ENCODE measurements at regions not wholly inside any gene's neighbourhood (a gene's known extent, or its start where the extent isn't known, plus 50 kb on each side); places are given as distances from the start of the nearest gene placed in this dataset.

- Mint-ChIP-seq H3K9me3 (peaks cover 0 to 5% (median 0%) of the 10 kb centered on the region in 7 donors), H3K27ac (peak overlapping the region in 1 of 6 donors; percentile 16), H3K4me1 (no peaks in the 10 kb centered on the region), H3K4me3 (no peak overlapping the region), H3K27me3 (peaks cover 0 to 4% (median 0%) of the 10 kb centered on the region in 3 donors), H3K36me3 (no peaks in the 10 kb centered on the region)
- DNase-seq (no peak), ATAC-seq (ENCODE audit: low read depth in 2 of 2) (no peak)
These were observed 52.8 kb upstream of the MEIS1 start for GRCh38 chr2:66382091-66382490.

GRCh38 chr2:66379473-66379872 is 55.5 kb upstream of the MEIS1 start:
- no peak for ATAC-seq (ENCODE audit: low read depth in 2 of 2)
- Mint-ChIP-seq H3K27me3 (peaks cover 0 to 5% (median 5%) of the 10 kb centered on the region in 3 donors), H3K4me1 (no peaks in the 10 kb centered on the region), H3K27ac (no peak overlapping the region), H3K36me3 (no peaks in the 10 kb centered on the region), H3K9me3 (peaks cover 0 to 5% (median 0%) of the 10 kb centered on the region in 7 donors), H3K4me3 (no peak overlapping the region)
- DNase-seq = no peak

GRCh38 chr2:66377832-66378231 is 57.1 kb upstream of the MEIS1 start:
- no peak for DNase-seq
- H3K27me3 Mint-ChIP-seq = peaks cover 5 to 6% (median 5%) of the 10 kb centered on the region in 3 donors
- no peak overlapping the region for H3K27ac Mint-ChIP-seq
- H3K36me3 Mint-ChIP-seq = no peaks in the 10 kb centered on the region
- H3K9me3 Mint-ChIP-seq = peaks cover 0 to 5% (median 0%) of the 10 kb centered on the region in 7 donors
- H3K4me3 Mint-ChIP-seq = no peak overlapping the region
- no peak for ATAC-seq (ENCODE audit: low read depth in 2 of 2)
- H3K4me1 Mint-ChIP-seq = no peaks in the 10 kb centered on the region

GRCh38 chr2:66370824-66371223 is 64.1 kb upstream of the MEIS1 start:
- H3K4me1 Mint-ChIP-seq = no peaks in the 10 kb centered on the region
- peaks cover 4 to 10% (median 6%) of the 10 kb centered on the region in 3 donors for H3K27me3 Mint-ChIP-seq
- peaks cover 0 to 5% (median 0%) of the 10 kb centered on the region in 7 donors for H3K9me3 Mint-ChIP-seq
- no peak for DNase-seq
- no peak overlapping the region for H3K27ac Mint-ChIP-seq
- no peak overlapping the region for H3K4me3 Mint-ChIP-seq
- ATAC-seq (ENCODE audit: low read depth in 2 of 2) = no peak
- no peaks in the 10 kb centered on the region for H3K36me3 Mint-ChIP-seq

GRCh38 chr2:66366619-66367018 is 68.3 kb upstream of the MEIS1 start:
- no peak overlapping the region for H3K4me3 Mint-ChIP-seq
- ATAC-seq (ENCODE audit: low read depth in 2 of 2) (no peak), DNase-seq (no peak)
- no peaks in the 10 kb centered on the region for H3K4me1 Mint-ChIP-seq
- H3K36me3 Mint-ChIP-seq = no peaks in the 10 kb centered on the region
- no peak overlapping the region for H3K27ac Mint-ChIP-seq
- H3K9me3 Mint-ChIP-seq = peaks cover 0 to 4% (median 0%) of the 10 kb centered on the region in 7 donors
- peaks cover 0 to 1% (median 0%) of the 10 kb centered on the region in 3 donors for H3K27me3 Mint-ChIP-seq

GRCh38 chr2:66364495-66365333 is 70.2 kb upstream of the MEIS1 start:
- Mint-ChIP-seq H3K4me3 (no peak overlapping the region), H3K36me3 (no peaks in the 10 kb centered on the region), H3K27ac (no peak overlapping the region), H3K4me1 (no peaks in the 10 kb centered on the region), H3K27me3 (no peaks in the 10 kb centered on the region), H3K9me3 (no peaks in the 10 kb centered on the region)
- ATAC-seq (ENCODE audit: low read depth in 2 of 2) (no peak), DNase-seq (no peak)

GRCh38 chr2:66362701-66363100 is 72.2 kb upstream of the MEIS1 start:
- Mint-ChIP-seq H3K27ac (no peak overlapping the region), H3K4me1 (no peaks in the 10 kb centered on the region)
- ATAC-seq (ENCODE audit: low read depth in 2 of 2) = no peak

GRCh38 chr2:66346231-66346664 is 88.7 kb upstream of the MEIS1 start:
- Mint-ChIP-seq H3K36me3 (no peaks in the 10 kb centered on the region), H3K27ac (no peak overlapping the region), H3K4me3 (no peak overlapping the region), H3K4me1 (no peaks in the 10 kb centered on the region), H3K9me3 (peaks cover 6 to 28% (median 9%) of the 10 kb centered on the region in 7 donors), H3K27me3 (peaks cover 0 to 4% (median 0%) of the 10 kb centered on the region in 3 donors)
- ATAC-seq (ENCODE audit: low read depth in 2 of 2) (no peak), DNase-seq (no peak)

More at GRCh38 chr2:66362701-66363100, 72.2 kb upstream of the MEIS1 start:
- no peak for DNase-seq
- H3K36me3 Mint-ChIP-seq = no peaks in the 10 kb centered on the region
- peaks cover 0 to 4% (median 2%) of the 10 kb centered on the region in 7 donors for H3K9me3 Mint-ChIP-seq
- no peak overlapping the region for H3K4me3 Mint-ChIP-seq
- H3K27me3 Mint-ChIP-seq = no peaks in the 10 kb centered on the region

GRCh38 chr2:66344087-66344663 is 90.8 kb upstream of the MEIS1 start:
- DNase-seq (no peak), ATAC-seq (ENCODE audit: low read depth in 2 of 2) (no peak)
- Mint-ChIP-seq H3K9me3 (peaks cover 6 to 31% (median 9%) of the 10 kb centered on the region in 7 donors), H3K27ac (no peak overlapping the region), H3K4me3 (no peak overlapping the region), H3K27me3 (peaks cover 0 to 9% (median 0%) of the 10 kb centered on the region in 3 donors), H3K36me3 (no peaks in the 10 kb centered on the region), H3K4me1 (no peaks in the 10 kb centered on the region)

- Mint-ChIP-seq H3K9me3 (peaks cover under 1 to 26% (median 6%) of the 10 kb centered on the region in 7 donors), H3K4me1 (no peaks in the 10 kb centered on the region), H3K27me3 (peaks cover 0 to 9% (median 0%) of the 10 kb centered on the region in 3 donors), H3K27ac (no peak overlapping the region), H3K4me3 (no peak overlapping the region), H3K36me3 (no peaks in the 10 kb centered on the region)
- ATAC-seq (ENCODE audit: low read depth in 2 of 2) = no peak
- no peak for DNase-seq
These were observed 91.7 kb upstream of the MEIS1 start for GRCh38 chr2:66343259-66343658.

GRCh38 chr2:66340521-66340920 is 94.4 kb upstream of the MEIS1 start:
- H3K9me3 Mint-ChIP-seq = peaks cover 0 to 19% (median 5%) of the 10 kb centered on the region in 7 donors
- no peak for ATAC-seq (ENCODE audit: low read depth in 2 of 2)
- peaks cover 0 to 9% (median 0%) of the 10 kb centered on the region in 3 donors for H3K27me3 Mint-ChIP-seq
- DNase-seq = no peak
- H3K4me1 Mint-ChIP-seq = no peaks in the 10 kb centered on the region
- H3K4me3 Mint-ChIP-seq = no peak overlapping the region
- no peak overlapping the region for H3K27ac Mint-ChIP-seq
- no peaks in the 10 kb centered on the region for H3K36me3 Mint-ChIP-seq

- Mint-ChIP-seq H3K9me3 (peaks cover 0 to 4% (median 0%) of the 10 kb centered on the region in 7 donors), H3K36me3 (no peaks in the 10 kb centered on the region), H3K27ac (peak overlapping the region in 1 of 6 donors; percentile 21), H3K27me3 (peaks cover 0 to under 1% (median 0%) of the 10 kb centered on the region in 3 donors), H3K4me3 (peak overlapping the region in 1 of 8 donors; percentile 22), H3K4me1 (no peaks in the 10 kb centered on the region)
- DNase-seq (no peak), ATAC-seq (ENCODE audit: low read depth in 2 of 2) (no peak)
These were observed 100.5 kb upstream of the MEIS1 start for GRCh38 chr2:66334237-66335029.

GRCh38 chr2:66331176-66331575 is 103.7 kb upstream of the MEIS1 start:
- ATAC-seq (ENCODE audit: low read depth in 2 of 2) (no peak), DNase-seq (no peak)
- Mint-ChIP-seq H3K9me3 (peaks cover 0 to 7% (median 0%) of the 10 kb centered on the region in 7 donors), H3K36me3 (no peaks in the 10 kb centered on the region), H3K4me3 (no peak overlapping the region), H3K27me3 (peaks cover 0 to 7% (median 7%) of the 10 kb centered on the region in 3 donors), H3K27ac (no peak overlapping the region), H3K4me1 (no peaks in the 10 kb centered on the region)

Data from naive B cell (primary cell).